HG02870 (cell line): ENCODE measurements at regions not wholly inside any gene's neighbourhood (a gene's known extent, or its start where the extent isn't known, plus 50 kb on each side); places are given as distances from the start of the nearest gene placed in this dataset.

Experiments used
- ATAC-seq: cut with Tn5 transposase; IDR thresholded peaks from one replicate; pipeline ENCODE4 v1.9.1; 2021; ENCODE audit warnings: mild to moderate bottlenecking, moderate library complexity; ENCODE audit not compliant: unreplicated experiment

- ATAC-seq: no peak
Measured at GRCh38 chr13:99053636-99054233, 75.9 kb upstream of the DOCK9 start.

- ATAC-seq: no peak
Measured at GRCh38 chr13:99055281-99055680, 77.4 kb upstream of the DOCK9 start.

GRCh38 chr13:99055735-99056134 is 77.9 kb upstream of the DOCK9 start:
- no peak for ATAC-seq

GRCh38 chr13:99056381-99057014 is 78.6 kb upstream of the DOCK9 start:
- no peak for ATAC-seq

DNA sequence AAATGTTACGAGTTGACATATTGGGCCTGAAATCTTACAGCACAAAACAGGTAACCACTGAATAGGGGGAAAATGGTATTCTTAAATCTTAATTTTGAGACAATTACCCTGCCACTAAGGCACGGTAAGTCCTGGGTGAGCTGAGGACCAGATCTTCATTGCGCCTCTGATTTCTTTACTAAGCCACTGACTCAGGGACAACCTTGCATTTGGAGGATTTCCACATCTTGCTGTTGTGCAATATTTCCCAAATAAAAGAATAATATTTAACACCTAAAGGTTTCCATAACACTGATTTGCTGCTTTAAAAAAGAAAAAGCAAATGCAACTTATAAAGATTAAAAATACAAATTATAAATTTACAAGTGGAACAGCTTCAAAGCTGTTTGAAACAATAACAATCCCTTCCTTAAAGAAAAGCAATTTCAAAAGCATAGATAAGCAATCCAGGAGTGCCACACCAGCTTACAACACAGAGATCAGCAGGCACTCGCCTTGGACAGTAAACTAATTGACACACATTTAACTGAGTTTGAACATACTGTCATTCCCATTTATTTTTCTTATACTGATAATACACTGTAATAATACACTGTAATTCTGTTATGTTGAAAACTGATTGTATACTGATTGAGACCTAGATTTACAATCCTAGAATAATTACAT is 79.6 kb upstream of the DOCK9 start:
- ATAC-seq: no peak

GRCh38 chr13:99058527-99059495 is 80.9 kb upstream of the DOCK9 start:
- ATAC-seq: no peak

GRCh38 chr13:99059498-99060075 is 81.7 kb upstream of the DOCK9 start:
- no peak for ATAC-seq

GRCh38 chr13:99061411-99061810 is 83.5 kb upstream of the DOCK9 start:
- no peak for ATAC-seq

GRCh38 chr13:99062593-99062992 is 84.7 kb upstream of the DOCK9 start:
- no peak for ATAC-seq

DNA sequence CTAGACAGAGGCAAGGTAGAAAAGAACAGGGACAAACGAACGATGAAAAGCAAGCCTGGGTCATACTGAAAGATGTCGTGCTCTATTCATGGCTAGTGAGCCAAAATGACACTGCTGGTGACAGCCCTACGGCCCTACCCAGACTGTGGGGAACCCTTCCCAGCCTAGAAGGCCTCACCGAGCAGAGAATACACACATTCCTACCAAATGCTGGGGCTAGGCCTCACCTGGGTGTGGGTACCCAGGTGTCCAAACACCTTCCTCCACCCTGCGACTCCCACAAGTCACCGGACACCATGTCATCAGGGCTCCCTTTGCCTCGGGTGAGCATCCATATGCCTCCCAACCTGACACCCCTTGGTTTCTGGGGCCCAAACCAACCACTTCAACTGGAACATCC is 85.3 kb upstream of the DOCK9 start:
- no peak for ATAC-seq

DNA sequence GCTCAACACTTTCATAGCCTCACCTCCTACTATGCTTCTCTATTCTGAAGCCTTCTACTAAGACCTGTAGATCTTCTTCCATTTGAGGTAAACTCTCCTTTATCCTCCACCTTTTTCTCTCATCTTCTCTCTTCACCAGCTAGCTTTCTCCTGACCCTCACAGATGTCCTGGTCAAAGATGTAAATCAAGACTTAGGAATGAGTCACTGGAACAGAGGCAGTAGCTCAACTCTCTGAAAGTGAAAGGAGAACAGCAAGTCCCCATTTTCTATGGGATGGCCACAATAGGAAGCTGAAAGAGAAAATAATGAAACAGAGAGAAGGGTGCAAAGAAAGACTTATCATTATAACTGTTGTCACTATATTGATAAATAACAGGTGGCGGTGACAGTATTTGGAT is 86.1 kb upstream of the DOCK9 start:
- ATAC-seq: peak; percentile 57

DNA sequence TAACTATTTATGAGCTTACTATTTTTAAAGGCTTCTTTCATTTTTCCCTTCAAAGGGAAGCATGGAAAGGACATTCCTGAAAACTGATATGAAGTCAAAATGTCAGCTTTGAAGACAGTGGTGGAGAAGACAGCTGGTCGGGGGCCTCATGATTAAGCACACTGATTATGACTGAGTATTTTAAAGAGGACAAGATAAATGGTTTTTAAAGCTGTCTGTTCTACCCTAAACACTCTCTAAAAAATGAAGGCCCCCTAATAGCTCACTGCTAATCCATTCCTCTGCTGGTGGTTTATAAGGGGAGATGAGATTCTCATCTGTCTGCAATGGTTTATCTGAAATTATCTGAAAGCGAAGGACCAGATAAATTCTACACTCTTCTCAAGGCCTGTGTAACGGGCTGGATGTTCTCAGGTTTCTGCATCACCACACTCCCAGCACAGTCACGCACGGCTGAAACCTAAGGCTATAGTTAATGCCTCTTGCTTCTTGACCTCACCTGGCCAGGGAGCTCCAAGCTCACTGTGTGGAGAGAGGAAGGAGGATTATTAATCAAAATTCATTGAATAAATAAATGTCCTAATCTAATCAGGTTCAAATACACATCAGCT is 86.9 kb upstream of the DOCK9 start:
- no peak for ATAC-seq

DNA sequence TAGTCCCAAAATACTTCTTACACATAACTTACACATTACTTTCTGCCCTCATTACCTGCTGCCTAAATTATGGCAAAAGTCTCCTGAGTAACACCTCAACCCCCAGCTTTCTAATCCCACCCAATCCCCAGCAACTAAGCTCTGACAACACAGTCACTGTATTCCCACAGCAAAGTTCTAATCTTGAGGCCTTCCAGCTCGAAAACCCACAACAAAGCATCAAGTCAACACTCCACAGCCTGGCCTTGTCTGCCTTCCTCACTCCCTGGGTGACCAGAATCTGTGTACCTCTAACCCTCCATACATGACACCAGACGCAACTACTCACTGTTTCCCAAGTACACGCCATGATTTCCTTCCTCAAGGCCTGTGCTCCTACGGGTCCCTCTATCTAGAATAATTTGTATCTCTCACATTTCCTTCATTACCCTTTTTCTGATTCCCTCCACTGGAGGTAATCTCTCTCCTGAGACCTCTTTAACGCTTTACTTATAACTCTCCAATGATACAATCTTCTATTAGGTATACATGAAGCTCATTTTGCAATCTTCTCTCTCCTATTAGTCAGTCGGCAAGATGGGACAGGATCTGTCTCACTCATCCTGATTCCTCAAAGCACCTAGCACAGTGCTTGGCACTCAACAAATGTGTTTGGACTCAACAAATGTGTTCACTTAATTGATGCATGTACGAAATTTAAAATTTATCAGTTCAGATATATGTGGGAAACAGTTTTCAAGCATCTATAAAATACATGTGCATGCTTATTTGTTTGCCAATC is 87.6 kb upstream of the DOCK9 start:
- no peak for ATAC-seq

DNA sequence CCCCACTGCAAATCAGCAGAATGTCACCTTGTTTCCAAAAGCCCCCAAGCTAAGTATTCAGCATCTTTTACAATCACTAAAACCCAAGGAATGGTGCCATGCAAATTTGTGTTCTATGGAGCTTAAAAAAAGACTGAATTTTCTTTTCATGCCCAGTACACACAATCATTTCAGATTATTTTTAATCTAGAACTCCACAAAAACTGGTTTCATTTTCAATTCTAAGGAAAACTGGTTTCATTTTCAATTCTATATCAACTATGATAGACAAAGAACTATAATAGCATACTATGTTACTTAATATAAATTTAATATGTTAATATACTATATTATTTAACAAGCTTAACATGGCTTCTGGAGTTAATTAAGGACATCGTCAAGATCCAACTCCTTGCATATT is 88.4 kb upstream of the DOCK9 start:
- no peak for ATAC-seq

DNA sequence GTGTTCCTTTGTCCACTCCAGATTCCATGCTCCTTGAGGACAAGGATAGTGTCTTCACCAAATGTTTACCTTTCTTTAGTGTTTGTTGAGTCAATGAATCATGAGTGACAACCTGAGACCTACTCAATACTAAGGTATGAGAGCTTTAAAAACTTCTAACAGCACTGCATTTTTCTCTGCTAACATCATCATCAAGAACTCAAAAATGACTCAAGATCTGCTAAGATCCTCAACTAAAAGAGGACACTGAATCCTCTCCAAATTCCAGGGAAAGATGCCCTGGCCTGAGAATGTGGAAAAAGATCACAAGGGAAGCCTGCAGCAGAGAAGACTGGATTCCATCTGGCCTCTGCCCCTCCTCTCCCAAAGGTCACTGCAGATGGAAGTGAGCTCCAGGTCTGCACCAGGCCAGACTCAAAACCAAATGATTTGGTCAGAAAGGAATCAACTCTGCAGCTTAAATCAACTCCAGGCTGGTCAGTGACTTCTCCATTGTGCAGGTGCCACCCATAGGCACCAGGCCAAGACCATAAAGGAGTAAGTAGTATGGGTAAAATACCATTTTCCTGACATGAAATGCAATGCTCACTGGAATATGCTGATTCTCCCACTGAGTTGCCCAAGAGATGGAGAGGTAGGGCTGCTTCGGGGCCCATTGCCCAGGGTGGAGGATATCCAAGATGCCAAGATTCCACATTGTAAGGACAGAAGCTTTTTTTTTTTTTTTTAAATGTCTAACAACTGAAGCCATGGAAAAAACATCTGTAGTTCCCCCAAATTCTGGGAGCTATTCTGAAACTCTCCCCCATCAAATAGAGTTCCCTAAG is 89.5 kb upstream of the DOCK9 start:
- ATAC-seq: no peak

DNA sequence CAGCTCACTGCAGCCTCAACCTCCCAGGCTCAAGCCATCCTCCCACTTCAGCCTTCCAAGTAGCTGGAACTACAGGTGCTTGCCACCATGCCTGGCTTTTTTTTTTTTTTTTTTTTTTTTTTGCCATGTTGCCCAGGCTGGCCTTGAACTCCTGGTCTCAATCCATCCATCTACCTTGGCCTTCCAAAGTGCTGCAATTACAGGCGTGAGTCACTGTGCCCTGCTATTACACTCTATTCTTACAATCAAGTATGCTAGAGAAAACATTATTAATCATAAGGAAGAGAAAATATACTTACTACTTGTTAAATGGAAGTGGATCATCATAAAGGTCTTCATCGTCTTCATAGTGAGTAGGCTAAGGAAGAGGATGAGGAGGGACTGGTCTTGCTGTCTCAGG is 93.3 kb upstream of the DOCK9 start:
- ATAC-seq: no peak

DNA sequence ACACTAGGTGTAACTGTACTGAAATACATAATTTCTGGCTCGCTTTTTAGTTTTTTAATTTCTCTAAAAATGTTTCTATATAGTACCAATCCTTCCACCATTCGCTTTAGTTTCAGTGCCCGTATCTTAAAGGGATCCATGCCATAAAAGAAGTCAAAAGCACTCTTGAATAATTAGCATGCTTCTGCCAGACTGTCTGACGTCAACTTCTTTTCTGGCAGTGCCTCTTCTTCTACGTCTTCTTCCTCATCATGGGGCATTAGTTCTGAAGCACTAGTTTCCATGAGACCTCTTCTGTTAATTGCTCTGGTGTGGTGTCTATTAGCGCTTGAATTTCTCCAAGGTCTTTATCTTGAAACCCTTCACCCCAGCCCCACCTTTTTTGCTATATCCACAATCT is 93.8 kb upstream of the DOCK9 start:
- ATAC-seq: no peak

- no peak for ATAC-seq
Measured at GRCh38 chr13:99072356-99072755, 94.5 kb upstream of the DOCK9 start.

DNA sequence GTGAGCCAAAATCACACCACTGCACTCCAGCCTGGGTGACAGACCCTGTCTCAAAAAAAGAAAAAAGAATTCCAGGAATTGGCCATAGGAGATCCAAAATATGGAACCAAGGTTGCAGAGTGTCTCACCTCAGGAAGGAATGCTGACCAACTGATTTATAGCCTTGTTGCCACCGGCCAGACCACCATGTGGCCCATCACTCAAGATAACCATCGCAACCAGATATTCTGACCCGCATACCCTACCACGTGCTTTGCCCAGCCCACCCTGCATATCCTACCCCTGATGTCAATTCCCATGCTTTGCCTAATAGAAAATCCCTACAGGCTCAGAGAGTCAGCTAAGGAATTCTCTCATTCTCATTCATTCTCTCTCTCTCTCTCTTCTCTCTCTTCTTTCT is 95.1 kb upstream of the DOCK9 start:
- no peak for ATAC-seq
